ENCODE measurements at regions not wholly inside any gene's neighbourhood (a gene's known extent, or its start where the extent isn't known, plus 50 kb on each side); places are given as distances from the start of the nearest gene placed in this dataset.

- no peak for FAIRE-seq
- no peak for DNase-seq (ENCODE audit: insufficient read length)
- TF ChIP-seq POLR2AphosphoS5 (IDR thresholded peaks at IDR 0.05; ENCODE audit: low read depth, low read length) (no peak), TAF1 (IDR thresholded peaks at IDR 0.05; ENCODE audit: borderline replicate concordance, low read depth, low read length) (no peak), POLR2A (IDR thresholded peaks at IDR 0.05; ENCODE audit: low read depth, low read length) (no peak)
These were observed 218.2 kb downstream of the HRH4 start for GRCh38 chr18:24678626-24679025.

GRCh38 chr18:24679062-24679461, 218.6 kb downstream of the HRH4 start:
- FAIRE-seq (no peak), DNase-seq (ENCODE audit: insufficient read length) (no peak)
- TF ChIP-seq TAF1 (IDR thresholded peaks at IDR 0.05; ENCODE audit: borderline replicate concordance, low read depth, low read length) (no peak), POLR2AphosphoS5 (IDR thresholded peaks at IDR 0.05; ENCODE audit: low read depth, low read length) (no peak), POLR2A (IDR thresholded peaks at IDR 0.05; ENCODE audit: low read depth, low read length) (no peak)

GRCh38 chr18:24683925-24684324, 223.5 kb downstream of the HRH4 start:
- TF ChIP-seq TAF1 (IDR thresholded peaks at IDR 0.05; ENCODE audit: borderline replicate concordance, low read depth, low read length) (no peak), POLR2AphosphoS5 (IDR thresholded peaks at IDR 0.05; ENCODE audit: low read depth, low read length) (no peak), POLR2A (IDR thresholded peaks at IDR 0.05; ENCODE audit: low read depth, low read length) (no peak)
- no peak for DNase-seq (ENCODE audit: insufficient read length)
- FAIRE-seq: no peak

- FAIRE-seq: no peak
- TF ChIP-seq POLR2AphosphoS5 (IDR thresholded peaks at IDR 0.05; ENCODE audit: low read depth, low read length) (no peak), POLR2A (IDR thresholded peaks at IDR 0.05; ENCODE audit: low read depth, low read length) (no peak), TAF1 (IDR thresholded peaks at IDR 0.05; ENCODE audit: borderline replicate concordance, low read depth, low read length) (no peak)
- no peak for DNase-seq (ENCODE audit: insufficient read length)
These were observed 225.0 kb downstream of the HRH4 start for GRCh38 chr18:24685254-24685959.

- FAIRE-seq: no peak
- TF ChIP-seq POLR2AphosphoS5 (IDR thresholded peaks at IDR 0.05; ENCODE audit: low read depth, low read length): no peak
- TF ChIP-seq POLR2A (IDR thresholded peaks at IDR 0.05; ENCODE audit: low read depth, low read length): no peak
- no peak for TF ChIP-seq TAF1 (IDR thresholded peaks at IDR 0.05; ENCODE audit: borderline replicate concordance, low read depth, low read length)
- DNase-seq (ENCODE audit: insufficient read length): no peak
These were observed 234.7 kb downstream of the HRH4 start for GRCh38 chr18:24695168-24695567.

- no peak for TF ChIP-seq TAF1 (IDR thresholded peaks at IDR 0.05; ENCODE audit: borderline replicate concordance, low read depth, low read length)
- TF ChIP-seq POLR2A (IDR thresholded peaks at IDR 0.05; ENCODE audit: low read depth, low read length): no peak
- TF ChIP-seq POLR2AphosphoS5 (IDR thresholded peaks at IDR 0.05; ENCODE audit: low read depth, low read length): no peak
- DNase-seq (ENCODE audit: insufficient read length) (no peak), FAIRE-seq (no peak)
These were observed 241.6 kb downstream of the HRH4 start for GRCh38 chr18:24702001-24702515.

GRCh38 chr18:24703316-24703715, 242.9 kb downstream of the HRH4 start:
- FAIRE-seq: no peak
- TF ChIP-seq POLR2AphosphoS5 (IDR thresholded peaks at IDR 0.05; ENCODE audit: low read depth, low read length) (no peak), TAF1 (IDR thresholded peaks at IDR 0.05; ENCODE audit: borderline replicate concordance, low read depth, low read length) (no peak)
- DNase-seq (ENCODE audit: insufficient read length): no peak

GRCh38 chr18:24704946-24705630, 244.7 kb downstream of the HRH4 start:
- FAIRE-seq (no peak), DNase-seq (ENCODE audit: insufficient read length) (no peak)
- no peak for TF ChIP-seq POLR2A (IDR thresholded peaks at IDR 0.05; ENCODE audit: low read depth, low read length)
- no peak for TF ChIP-seq POLR2AphosphoS5 (IDR thresholded peaks at IDR 0.05; ENCODE audit: low read depth, low read length)
- no peak for TF ChIP-seq TAF1 (IDR thresholded peaks at IDR 0.05; ENCODE audit: borderline replicate concordance, low read depth, low read length)

GRCh38 chr18:24710474-24710873, 250.0 kb downstream of the HRH4 start:
- FAIRE-seq (no peak), DNase-seq (ENCODE audit: insufficient read length) (no peak)
- TF ChIP-seq TAF1 (IDR thresholded peaks at IDR 0.05; ENCODE audit: borderline replicate concordance, low read depth, low read length) (no peak), POLR2AphosphoS5 (IDR thresholded peaks at IDR 0.05; ENCODE audit: low read depth, low read length) (no peak), POLR2A (IDR thresholded peaks at IDR 0.05; ENCODE audit: low read depth, low read length) (no peak)

- TF ChIP-seq POLR2AphosphoS5 (IDR thresholded peaks at IDR 0.05; ENCODE audit: low read depth, low read length) (no peak), POLR2A (IDR thresholded peaks at IDR 0.05; ENCODE audit: low read depth, low read length) (no peak), TAF1 (IDR thresholded peaks at IDR 0.05; ENCODE audit: borderline replicate concordance, low read depth, low read length) (no peak)
- no peak for FAIRE-seq
- DNase-seq (ENCODE audit: insufficient read length): no peak
These were observed 259.4 kb downstream of the HRH4 start for GRCh38 chr18:24719791-24720190.

GRCh38 chr18:24721388-24721787, 261.0 kb downstream of the HRH4 start:
- FAIRE-seq (no peak), DNase-seq (ENCODE audit: insufficient read length) (no peak)
- TF ChIP-seq POLR2A (IDR thresholded peaks at IDR 0.05; ENCODE audit: low read depth, low read length): no peak
- no peak for TF ChIP-seq POLR2AphosphoS5 (IDR thresholded peaks at IDR 0.05; ENCODE audit: low read depth, low read length)
- TF ChIP-seq TAF1 (IDR thresholded peaks at IDR 0.05; ENCODE audit: borderline replicate concordance, low read depth, low read length): no peak
